ENCODE measurements at regions not wholly inside any gene's neighbourhood (a gene's known extent, or its start where the extent isn't known, plus 50 kb on each side); places are given as distances from the start of the nearest gene placed in this dataset.

GRCh38 chr5:145462525-145462924 is 372.6 kb downstream of the PRELID2 start:
- TF ChIP-seq POLR2AphosphoS5 (IDR thresholded peaks at IDR 0.05; ENCODE audit: low read depth, low read length) (no peak), REST (IDR thresholded peaks at IDR 0.05; ENCODE audit: insufficient read depth in 1 of 2, low read depth in 2 of 2, low read length in 1 of 2) (no peak)
- no TSS peak for BruUV-seq (replicated peaks)
- H3K9me3 ChIP-seq (ENCODE audit: control insufficient read depth, insufficient read depth, low read depth, low read length), result no peaks in the 10 kb centered on the region
- intact Hi-C loops (cut with micrococcal nuclease; ENCODE audit: unreplicated experiment) (no loop called here), in situ Hi-C loops (cut with HindIII; ENCODE audit: low pct_unique_long_range_greater_than_20kb, low sequenced_read_pairs) (no loop called here)
- POLR2A ChIA-PET, result interaction anchor here (0.7 kb wide), 1 partner anchor 131 kb away, joined by 6 read pairs; no protein-coding TSS in a partner anchor
- no peak overlapping the region for H3K27ac ChIP-seq (ENCODE audit: low read length)
- H3K27me3 ChIP-seq (ENCODE audit: control insufficient read depth, insufficient read depth, low read length), result no peaks in the 10 kb centered on the region
- H3K36me3 ChIP-seq (ENCODE audit: control insufficient read depth, insufficient read depth, low read length), result no peaks in the 10 kb centered on the region
- H3K4me3 ChIP-seq (ENCODE audit: low read depth in 2 of 2, low read length in 2 of 2), result no peak overlapping the region
- H3K4me1 ChIP-seq (ENCODE audit: control insufficient read depth, insufficient read depth, low read length), result no peaks in the 10 kb centered on the region
- CTCF ChIA-PET, result no interaction called here
- no peak for ATAC-seq
- DNase-seq (ENCODE audit: low read depth, low spot score), result no peak

- TF ChIP-seq REST (IDR thresholded peaks at IDR 0.05; ENCODE audit: insufficient read depth in 1 of 2, low read depth in 2 of 2, low read length in 1 of 2) (no peak), CTCF (IDR thresholded peaks at IDR 0.05) (no peak), TCF7L2 (IDR thresholded peaks at IDR 0.05; ENCODE audit: low read depth, low read length) (no peak), SIN3A (IDR thresholded peaks at IDR 0.05; ENCODE audit: borderline replicate concordance, insufficient read depth, low read depth, low read length) (no peak), POLR2AphosphoS5 (IDR thresholded peaks at IDR 0.05; ENCODE audit: low read depth, low read length) (no peak)
- intact Hi-C loops (cut with micrococcal nuclease; ENCODE audit: unreplicated experiment) (no loop called here), in situ Hi-C loops (cut with HindIII; ENCODE audit: low pct_unique_long_range_greater_than_20kb, low sequenced_read_pairs) (no loop called here)
- Histone ChIP-seq H3K9me3 (ENCODE audit: control insufficient read depth, insufficient read depth, low read depth, low read length) (no peaks in the 10 kb centered on the region), H3K36me3 (ENCODE audit: control insufficient read depth, insufficient read depth, low read length) (no peaks in the 10 kb centered on the region), H3K4me1 (ENCODE audit: control insufficient read depth, insufficient read depth, low read length) (no peaks in the 10 kb centered on the region), H3K27ac (ENCODE audit: low read length) (no peak overlapping the region), H3K27me3 (ENCODE audit: control insufficient read depth, insufficient read depth, low read length) (no peaks in the 10 kb centered on the region), H3K4me3 (ENCODE audit: low read depth in 2 of 2, low read length in 2 of 2) (no peak overlapping the region)
- ChIA-PET CTCF (no interaction called here), POLR2A (no interaction called here)
- no peak for ATAC-seq
- DNase-seq (ENCODE audit: low read depth, low spot score), result no peak
- no TSS peak for BruUV-seq (replicated peaks)
Measured at GRCh38 chr5:145450286-145450885, 384.8 kb downstream of the PRELID2 start.
